ENCODE measurements at regions not wholly inside any gene's neighbourhood (a gene's known extent, or its start where the extent isn't known, plus 50 kb on each side); places are given as distances from the start of the nearest gene placed in this dataset.

DNA sequence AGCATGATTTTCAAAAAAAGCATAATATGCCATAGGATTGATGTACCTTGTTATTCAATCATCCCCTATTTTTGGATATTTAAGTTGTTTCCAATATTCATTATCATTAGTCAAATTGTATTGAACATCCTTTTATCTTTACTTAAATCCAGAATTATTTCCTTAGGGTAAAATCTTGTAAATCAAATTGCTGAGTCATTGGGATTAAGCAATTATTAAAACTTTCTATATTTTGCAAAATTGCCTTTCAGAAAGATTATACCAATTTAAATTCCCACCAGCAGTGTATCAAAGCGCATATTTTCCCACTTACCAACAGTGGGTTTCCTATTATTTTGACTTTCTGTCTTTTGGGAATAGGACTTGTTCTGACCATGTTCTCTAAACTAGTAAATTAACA is 159.3 kb downstream of the SS18 start:
- POLR2A ChIA-PET, result no interaction called here
- TF ChIP-seq, protein P1, sequence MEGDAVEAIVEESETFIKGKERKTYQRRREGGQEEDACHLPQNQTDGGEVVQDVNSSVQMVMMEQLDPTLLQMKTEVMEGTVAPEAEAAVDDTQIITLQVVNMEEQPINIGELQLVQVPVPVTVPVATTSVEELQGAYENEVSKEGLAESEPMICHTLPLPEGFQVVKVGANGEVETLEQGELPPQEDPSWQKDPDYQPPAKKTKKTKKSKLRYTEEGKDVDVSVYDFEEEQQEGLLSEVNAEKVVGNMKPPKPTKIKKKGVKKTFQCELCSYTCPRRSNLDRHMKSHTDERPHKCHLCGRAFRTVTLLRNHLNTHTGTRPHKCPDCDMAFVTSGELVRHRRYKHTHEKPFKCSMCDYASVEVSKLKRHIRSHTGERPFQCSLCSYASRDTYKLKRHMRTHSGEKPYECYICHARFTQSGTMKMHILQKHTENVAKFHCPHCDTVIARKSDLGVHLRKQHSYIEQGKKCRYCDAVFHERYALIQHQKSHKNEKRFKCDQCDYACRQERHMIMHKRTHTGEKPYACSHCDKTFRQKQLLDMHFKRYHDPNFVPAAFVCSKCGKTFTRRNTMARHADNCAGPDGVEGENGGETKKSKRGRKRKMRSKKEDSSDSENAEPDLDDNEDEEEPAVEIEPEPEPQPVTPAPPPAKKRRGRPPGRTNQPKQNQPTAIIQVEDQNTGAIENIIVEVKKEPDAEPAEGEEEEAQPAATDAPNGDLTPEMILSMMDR (IDR thresholded peaks at IDR 0.05; ENCODE audit: control extremely low read depth, extremely low read depth, low read depth, missing control alignments), result no peak
- CTCF ChIA-PET, result interaction anchor here (1.2 kb wide), 1 partner anchor 10 kb away, joined by 4 read pairs; no protein-coding TSS in a partner anchor

DNA sequence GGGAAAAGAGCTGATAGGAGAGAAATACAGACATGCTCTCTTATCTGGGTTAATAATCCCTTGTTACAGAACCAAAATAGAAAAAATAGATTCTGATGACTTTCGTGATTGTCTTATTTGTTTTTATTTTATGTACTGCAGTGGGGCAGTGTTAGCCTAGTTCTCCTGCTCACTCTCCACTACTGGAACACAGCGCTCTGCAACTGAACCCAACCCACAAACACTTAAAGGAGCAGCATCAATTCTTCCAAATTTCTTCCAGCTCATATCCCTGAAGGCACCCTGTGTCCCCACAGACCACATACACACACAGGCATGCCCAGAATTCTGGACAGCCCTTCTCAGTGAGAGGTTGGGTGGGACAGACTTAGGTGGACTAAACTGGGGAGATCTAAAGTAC is 160.6 kb downstream of the SS18 start:
- TF ChIP-seq, protein P1 (IDR thresholded peaks at IDR 0.05; ENCODE audit: control extremely low read depth, extremely low read depth, low read depth, missing control alignments), result no peak
- DNase-seq (ENCODE audit: extremely low spot score), result no peak
- CTCF ChIA-PET, result interaction anchor here (1.1 kb wide), 1 partner anchor 11 kb away, joined by 3 read pairs; no protein-coding TSS in a partner anchor
- POLR2A ChIA-PET, result no interaction called here

More for the DNA sequence above, 159.3 kb downstream of the SS18 start:
- DNase-seq (ENCODE audit: extremely low spot score), result no peak

DNA sequence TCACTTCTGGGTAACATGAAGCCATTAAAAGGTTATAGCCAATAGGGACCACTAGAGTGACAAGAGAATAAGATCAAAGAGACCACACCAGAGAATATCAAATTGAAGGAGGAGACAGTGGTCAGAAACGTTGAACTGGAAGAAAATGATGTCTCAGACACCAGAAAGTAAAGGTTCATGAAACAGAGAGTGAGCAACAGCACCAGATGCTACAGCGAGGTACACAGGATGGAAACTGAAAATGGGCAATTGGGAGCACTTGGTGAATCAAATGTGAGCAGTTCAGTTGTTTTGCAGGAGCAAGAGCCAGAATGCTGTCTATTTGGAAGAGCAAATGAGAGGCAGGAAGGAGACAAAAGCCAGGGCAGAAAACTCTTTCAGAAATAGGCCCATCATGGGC is 162.6 kb downstream of the SS18 start:
- DNase-seq (ENCODE audit: extremely low spot score), result no peak
- ChIA-PET POLR2A (no interaction called here), CTCF (interaction anchor here (1.2 kb wide), 1 partner anchor 9 kb away, joined by 3 read pairs; no protein-coding TSS in a partner anchor)
- TF ChIP-seq, protein P1 (IDR thresholded peaks at IDR 0.05; ENCODE audit: control extremely low read depth, extremely low read depth, low read depth, missing control alignments), result no peak

DNA sequence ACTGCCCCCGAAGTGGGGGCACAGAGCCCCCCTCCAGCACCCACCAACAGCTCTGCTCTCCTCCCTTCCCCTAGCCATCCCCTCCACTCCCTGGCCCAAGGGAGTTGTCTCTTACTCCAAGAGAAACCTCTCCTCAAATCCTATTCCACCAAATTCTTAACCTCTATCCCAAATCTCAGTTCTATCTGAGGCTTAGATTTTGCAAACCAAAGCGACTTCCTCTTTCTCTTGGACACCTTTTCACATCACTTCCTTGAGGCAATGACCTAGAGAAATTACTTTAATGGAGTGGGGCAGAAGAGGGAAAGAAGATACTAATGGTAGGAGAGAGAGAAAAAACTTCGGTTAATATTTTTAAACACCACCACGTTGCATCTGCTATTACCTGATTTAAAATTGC is 167.2 kb downstream of the SS18 start:
- no peak for DNase-seq (ENCODE audit: extremely low spot score)
- CTCF ChIA-PET, result interaction anchor here (0.7 to 1.1 kb wide), 2 partner anchors 9 to 81 kb away, joined by 3 read pairs; no protein-coding TSS in a partner anchor
- TF ChIP-seq, protein P1 (IDR thresholded peaks at IDR 0.05; ENCODE audit: control extremely low read depth, extremely low read depth, low read depth, missing control alignments), result no peak
- POLR2A ChIA-PET, result no interaction called here

DNA sequence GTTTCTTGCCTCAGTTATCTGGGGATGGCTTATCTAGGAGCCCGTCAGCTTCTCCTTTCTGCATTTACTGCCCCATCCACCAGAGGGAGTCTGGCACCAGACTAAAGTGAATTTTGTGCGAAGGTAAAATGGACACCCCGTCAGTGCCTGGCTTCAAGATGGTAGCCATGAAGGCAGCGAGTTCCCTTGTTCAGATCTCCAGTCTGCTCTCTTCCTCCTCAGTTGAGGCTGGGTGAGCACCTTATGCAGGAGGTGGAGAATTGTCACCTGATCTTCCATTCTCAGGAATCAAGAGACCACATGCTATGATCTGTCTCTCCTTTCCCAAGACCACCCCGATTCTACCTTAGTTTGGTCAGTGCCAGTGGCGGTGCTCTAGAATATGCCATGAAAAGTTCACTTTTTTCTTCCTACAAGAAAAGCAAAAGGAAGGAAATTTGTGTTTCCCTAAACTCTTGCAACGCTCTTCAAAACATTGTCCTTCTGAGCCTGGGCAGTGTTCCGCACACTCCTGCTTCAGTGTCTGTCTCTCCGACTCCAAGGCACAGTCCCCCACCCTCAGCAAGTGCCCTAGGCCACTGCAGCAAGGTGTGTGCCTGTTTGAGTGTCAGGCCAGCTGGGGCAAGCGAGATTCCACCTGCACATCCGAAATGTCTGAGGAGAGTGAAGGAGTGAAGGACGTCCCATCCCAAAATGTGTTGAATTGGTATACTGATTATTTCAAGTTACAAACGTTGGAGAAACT is 168.6 kb downstream of the SS18 start:
- TF ChIP-seq, protein P1 (IDR thresholded peaks at IDR 0.05; ENCODE audit: control extremely low read depth, extremely low read depth, low read depth, missing control alignments), result peak; percentile 65
- DNase-seq (ENCODE audit: extremely low spot score), result peak; percentile 76
- CTCF ChIA-PET, result interaction anchor here (0.6 to 1.3 kb wide), 15 partner anchors 9 to 462 kb away, joined by 3 to 8 read pairs (median 4); no protein-coding TSS in a partner anchor
- POLR2A ChIA-PET, result no interaction called here

DNA sequence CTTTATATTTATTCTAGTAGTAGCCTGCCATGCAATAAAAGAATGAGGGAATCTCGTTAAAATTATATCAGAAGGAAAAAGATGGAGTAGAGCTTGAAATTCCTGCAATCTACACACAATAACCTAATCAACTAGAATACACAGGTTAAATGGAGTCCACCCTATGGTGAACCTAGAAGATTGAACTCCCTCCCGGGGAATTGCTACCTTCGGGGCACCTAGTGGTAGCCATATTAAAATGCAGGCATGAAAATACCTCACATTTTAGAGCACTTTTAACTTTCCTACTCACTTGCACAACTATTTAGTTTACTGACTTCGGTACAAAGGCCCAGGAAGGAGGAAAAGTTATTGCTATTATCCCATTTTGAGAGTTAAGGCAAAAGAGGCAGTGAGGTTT is 174.5 kb downstream of the SS18 start:
- no peak for DNase-seq (ENCODE audit: extremely low spot score)
- POLR2A ChIA-PET, result no interaction called here
- TF ChIP-seq, protein P1 (IDR thresholded peaks at IDR 0.05; ENCODE audit: control extremely low read depth, extremely low read depth, low read depth, missing control alignments), result no peak
- CTCF ChIA-PET, result interaction anchor here (1.2 kb wide), 1 partner anchor 10 kb away, joined by 3 read pairs; no protein-coding TSS in a partner anchor

All from GM10248 (cell line).